A673 (cell line): ENCODE measurements at regions not wholly inside any gene's neighbourhood (a gene's known extent, or its start where the extent isn't known, plus 50 kb on each side); places are given as distances from the start of the nearest gene placed in this dataset.

Experiments
- BruUV-seq: library from RNA; stranded (reverse); fragments of 400-500 nt; replicated peaks from 2 replicates; lab custom pipeline; 2021; lab: Mats Ljungman, UMichigan
- CTCF ChIA-PET: fragments of 300-600 bp; sonication (Branson Sonifier 250); formaldehyde crosslinking; loops from one replicate; lab custom pipeline; 2022; ENCODE audit warnings: antibody characterized with exemption; lab: Charles Lee
- POLR2A ChIA-PET: fragments of 300-600 bp; sonication (Branson Sonifier 250); formaldehyde crosslinking; loops from one replicate; lab custom pipeline; 2022; ENCODE audit warnings: antibody characterized with exemption; ENCODE audit not compliant: low non-redundant PET; lab: Charles Lee
- DNase-seq: peaks from one replicate; pipeline ENCODE4 v3.0.0-alpha.2; 2015; ENCODE audit warnings: low spot score
- H3K27ac ChIP-seq: fragments of 200-600 bp; sonication (generic); 2 replicates; pipeline ENCODE4 v1.5.1; 2016; ENCODE audit warnings: mixed run types, low read depth, mild to moderate bottlenecking, mixed read lengths, antibody characterized with exemption, low read length; ENCODE audit not compliant: poor library complexity, severe bottlenecking
- H3K27me3 ChIP-seq: fragments of 200-600 bp; sonication (generic); replicated peaks from 2 replicates; pipeline ENCODE4 v1.6.1; 2017; ENCODE audit warnings: mixed run types, low read depth, mild to moderate bottlenecking, mixed read lengths, antibody characterized with exemption, low read length; ENCODE audit not compliant: insufficient read depth, poor library complexity
- H3K36me3 ChIP-seq: fragments of 200-600 bp; sonication (generic); 2 replicates; pipeline ENCODE4 v1.6.1; 2016; ENCODE audit warnings: mixed run types, mild to moderate bottlenecking, mixed read lengths, antibody characterized with exemption, low read length; ENCODE audit not compliant: insufficient read depth, poor library complexity, severe bottlenecking
- H3K4me1 ChIP-seq: fragments of 200-600 bp; sonication (generic); 2 replicates; pipeline ENCODE4 v1.6.1; 2017; ENCODE audit warnings: mixed run types, mild to moderate bottlenecking, mixed read lengths, antibody characterized with exemption, low read length; ENCODE audit not compliant: insufficient read depth, poor library complexity, severe bottlenecking
- H3K4me3 ChIP-seq: fragments of 200-600 bp; sonication (generic); 2 replicates; pipeline ENCODE4 v1.5.1; 2016; ENCODE audit warnings: low read depth, mixed run types, mild to moderate bottlenecking, mixed read lengths, low read length; ENCODE audit not compliant: poor library complexity, severe bottlenecking
- H3K9me3 ChIP-seq: fragments of 200-600 bp; sonication (generic); 2 replicates; pipeline ENCODE4 v1.6.1; 2016; ENCODE audit warnings: mixed run types, low read depth, mild to moderate bottlenecking, mixed read lengths, antibody characterized with exemption, low read length; ENCODE audit not compliant: poor library complexity, severe bottlenecking
- CTCF ChIP-seq: fragments of 300-800, 200-600 bp; sonication (generic); conservative IDR thresholded peaks from 2 replicates; pipeline ENCODE4 v1.5.1; 2017; ENCODE audit warnings: low read depth, mild to moderate bottlenecking, antibody characterized with exemption, low read length, moderate library complexity, mixed read lengths
- EZH2 ChIP-seq: fragments of 200-600 bp; sonication (generic); IDR thresholded peaks from 2 replicates; pipeline ENCODE4 v1.6.1; 2017; ENCODE audit warnings: borderline replicate concordance, low read depth, mild to moderate bottlenecking, mixed read lengths, antibody characterized with exemption, low read length; ENCODE audit not compliant: poor library complexity, severe bottlenecking
- intact Hi-C: fragments of 100-400 bp; cut with micrococcal nuclease; formaldehyde crosslinking; loops from one replicate; pipeline ENCODE4 v1.10.0; 2022; ENCODE audit not compliant: unreplicated experiment

GRCh38 chr16:13426736-13427135 lies 493.2 kb upstream of the ERCC4 start:
- H3K36me3 ChIP-seq: no peaks in the 10 kb centered on the region
- TF ChIP-seq CTCF: no peak
- TF ChIP-seq EZH2: no peak
- no TSS peak for BruUV-seq
- no peak overlapping the region for H3K4me3 ChIP-seq
- intact Hi-C loops: no loop called here
- POLR2A ChIA-PET: no interaction called here
- CTCF ChIA-PET: no interaction called here
- DNase-seq: no peak
- no peak overlapping the region for H3K27ac ChIP-seq
- H3K9me3 ChIP-seq: no peaks in the 10 kb centered on the region
- H3K27me3 ChIP-seq: no peaks in the 10 kb centered on the region
- H3K4me1 ChIP-seq: no peaks in the 10 kb centered on the region

GRCh38 chr16:13427943-13428342 lies 492.0 kb upstream of the ERCC4 start:
- POLR2A ChIA-PET: no interaction called here
- BruUV-seq: no TSS peak
- no peaks in the 10 kb centered on the region for H3K4me1 ChIP-seq
- CTCF ChIA-PET: no interaction called here
- H3K9me3 ChIP-seq: no peaks in the 10 kb centered on the region
- H3K27ac ChIP-seq: no peak overlapping the region
- no peaks in the 10 kb centered on the region for H3K36me3 ChIP-seq
- no peak for DNase-seq
- H3K27me3 ChIP-seq: no peaks in the 10 kb centered on the region
- intact Hi-C loops: no loop called here
- H3K4me3 ChIP-seq: no peak overlapping the region
- no peak for TF ChIP-seq EZH2
- no peak for TF ChIP-seq CTCF

GRCh38 chr16:13429416-13429815 lies 490.5 kb upstream of the ERCC4 start:
- H3K4me3 ChIP-seq: no peak overlapping the region

More at GRCh38 chr16:13429416-13429815, 490.5 kb upstream of the ERCC4 start:
- ChIA-PET CTCF (no interaction called here), POLR2A (no interaction called here)
- TF ChIP-seq EZH2: no peak
- no peak for TF ChIP-seq CTCF
- no peaks in the 10 kb centered on the region for H3K27me3 ChIP-seq
- H3K36me3 ChIP-seq: no peaks in the 10 kb centered on the region
- no peak overlapping the region for H3K27ac ChIP-seq
- H3K4me1 ChIP-seq: no peaks in the 10 kb centered on the region
- H3K9me3 ChIP-seq: no peaks in the 10 kb centered on the region
- no TSS peak for BruUV-seq
- intact Hi-C loops: no loop called here
- DNase-seq: no peak
